ENCODE measurements at regions not wholly inside any gene's neighbourhood (a gene's known extent, or its start where the extent isn't known, plus 50 kb on each side); places are given as distances from the start of the nearest gene placed in this dataset.

GRCh38 chr2:239737144-239737463 is 288.0 kb downstream of the NDUFA10 start:
- TF ChIP-seq CTCF (IDR thresholded peaks at IDR 0.05) (no peak), POLR2A (IDR thresholded peaks at IDR 0.05) (no peak)
